ENCODE measurements at regions not wholly inside any gene's neighbourhood (a gene's known extent, or its start where the extent isn't known, plus 50 kb on each side); places are given as distances from the start of the nearest gene placed in this dataset.

DNA sequence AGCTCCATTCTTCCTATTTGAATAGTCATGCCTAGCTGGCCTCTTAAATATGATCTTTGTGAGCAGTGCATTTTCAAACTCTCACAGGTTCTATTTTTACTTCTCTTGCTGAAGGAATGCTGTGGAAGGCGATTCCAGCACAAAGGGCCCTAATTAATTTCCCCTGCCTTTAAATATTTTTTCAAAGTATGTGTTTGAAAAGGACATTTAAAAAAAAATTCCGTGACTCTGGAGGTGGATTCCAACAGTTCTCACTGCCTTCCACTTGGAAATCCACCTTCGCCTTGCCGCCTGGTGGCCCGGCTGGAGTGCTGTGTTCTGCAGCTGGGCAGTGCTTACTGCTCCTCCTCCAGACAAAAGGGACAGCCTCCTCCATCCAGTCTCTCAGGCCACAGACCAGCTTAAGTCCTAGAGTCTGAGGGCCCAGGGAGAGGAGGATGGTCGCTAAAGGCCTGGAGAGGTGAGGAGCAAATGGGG is 61.5 kb upstream of the CORO2B start:
- in situ Hi-C loops (cut with HindIII; ENCODE audit: low pct_ligation_motif_present, low pct_unique_long_range_greater_than_20kb, low sequenced_read_pairs): no loop called here
- DNase-seq: no peak

DNA sequence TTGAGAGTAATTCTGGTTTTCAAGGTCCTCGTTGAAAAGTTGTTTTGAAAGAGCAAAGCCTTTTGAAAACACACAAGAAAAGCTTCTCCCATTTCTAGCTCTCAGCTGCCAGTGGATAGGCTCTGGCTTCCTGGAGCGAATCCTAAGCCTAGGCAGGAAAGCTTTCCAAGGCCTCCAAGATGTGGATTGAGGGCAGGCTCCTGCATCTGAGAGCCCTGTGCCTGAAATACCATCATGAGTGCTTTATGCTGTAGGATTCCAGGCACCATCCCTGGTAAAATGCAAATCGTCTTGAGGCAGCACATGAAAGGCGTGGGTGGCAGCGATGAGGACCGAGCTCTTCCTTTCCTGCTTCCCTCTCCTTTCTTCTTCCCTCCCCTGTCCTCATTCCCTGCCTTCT is 60.7 kb upstream of the CORO2B start:
- in situ Hi-C loops (cut with HindIII; ENCODE audit: low pct_ligation_motif_present, low pct_unique_long_range_greater_than_20kb, low sequenced_read_pairs): no loop called here
- no peak for DNase-seq

DNA sequence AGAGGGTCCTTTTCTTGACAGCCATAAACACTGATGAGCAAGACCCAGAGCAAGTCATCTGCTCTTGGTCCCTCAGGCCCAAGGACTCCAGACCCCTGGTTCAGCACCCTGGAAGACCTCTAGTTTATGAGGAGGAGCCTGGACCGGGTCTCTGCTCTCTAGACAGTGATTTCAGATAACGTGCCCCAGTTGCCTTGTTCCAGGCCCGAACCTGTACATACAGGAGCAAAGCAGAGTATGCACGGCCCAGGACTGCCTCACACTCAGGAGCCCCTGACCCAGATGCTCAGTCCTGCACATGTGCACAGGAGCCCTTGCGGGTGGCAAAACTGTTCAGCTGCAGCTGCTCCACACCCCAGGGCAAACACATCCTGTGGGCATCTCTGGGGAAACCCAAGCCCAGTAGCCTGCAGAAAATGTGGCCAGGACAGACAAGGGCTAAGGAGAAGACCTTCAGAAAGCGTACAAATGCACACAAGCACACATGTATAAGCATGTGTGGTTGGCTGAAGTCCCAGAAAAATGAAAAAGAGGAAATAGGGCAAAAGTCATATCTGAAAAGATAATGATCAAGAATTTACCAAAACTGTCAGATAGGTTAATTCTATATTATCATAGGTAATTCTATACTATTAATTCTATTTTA is 59.9 kb upstream of the CORO2B start:
- in situ Hi-C loops (cut with HindIII; ENCODE audit: low pct_ligation_motif_present, low pct_unique_long_range_greater_than_20kb, low sequenced_read_pairs): no loop called here
- DNase-seq: no peak

DNA sequence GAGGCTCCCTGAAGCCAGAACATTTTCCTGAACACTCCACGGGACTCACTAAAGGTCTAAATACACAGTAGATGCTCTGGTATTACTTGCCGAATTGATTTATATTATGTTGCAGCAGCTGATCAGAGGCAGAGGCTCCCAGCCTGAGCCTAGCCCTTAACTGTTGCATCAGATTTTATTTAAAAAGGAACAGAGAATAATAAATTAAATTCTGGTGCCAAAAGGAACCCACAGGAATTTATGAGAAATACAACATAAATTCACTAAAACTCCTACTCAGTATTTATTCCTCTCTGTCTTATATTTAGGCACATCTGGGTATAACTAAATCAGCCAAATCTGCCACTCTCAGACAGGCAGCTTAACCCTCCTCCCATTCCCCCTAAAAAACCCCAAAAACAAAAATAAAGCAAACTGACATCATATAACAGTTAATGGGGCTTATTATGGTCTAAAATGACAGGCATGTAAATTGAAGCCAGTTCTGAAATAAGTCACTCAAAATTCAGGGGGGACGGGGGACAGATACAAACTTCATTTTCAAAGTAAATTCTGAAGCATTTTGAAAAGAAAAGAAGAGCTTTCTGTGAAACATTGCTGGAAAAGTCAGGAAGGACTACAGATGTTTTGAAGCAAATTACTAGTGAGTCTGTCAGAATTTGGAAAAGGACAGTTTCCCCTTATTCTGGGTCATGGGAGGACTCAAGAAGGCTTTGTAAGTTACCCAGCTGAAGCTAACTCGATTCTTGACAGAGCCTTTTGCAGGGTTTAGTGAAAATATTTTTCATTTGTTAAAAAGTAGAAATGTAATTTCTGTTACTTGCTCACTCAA is 53.8 kb upstream of the CORO2B start:
- in situ Hi-C loops (cut with HindIII; ENCODE audit: low pct_ligation_motif_present, low pct_unique_long_range_greater_than_20kb, low sequenced_read_pairs): no loop called here
- no peak for DNase-seq

DNA sequence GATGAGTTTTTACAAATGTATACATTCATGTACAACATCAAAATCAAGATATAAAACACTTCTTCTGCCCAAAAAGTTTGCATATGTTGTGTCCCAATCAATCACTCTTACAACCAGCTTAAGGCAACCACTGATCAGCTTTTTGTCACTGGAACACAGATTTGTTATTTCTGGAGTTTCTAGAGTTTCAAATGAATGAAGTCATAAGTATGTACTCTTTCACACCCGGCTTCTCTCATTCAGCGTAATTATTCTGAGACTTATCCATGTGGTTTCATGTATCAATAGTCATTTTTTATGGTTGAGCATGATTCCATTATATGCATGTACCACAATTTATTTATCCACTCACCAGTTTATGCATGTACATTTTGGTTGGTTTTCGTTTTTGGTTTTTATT is 53.0 kb upstream of the CORO2B start:
- DNase-seq: no peak
- in situ Hi-C loops (cut with HindIII; ENCODE audit: low pct_ligation_motif_present, low pct_unique_long_range_greater_than_20kb, low sequenced_read_pairs): no loop called here

DNA sequence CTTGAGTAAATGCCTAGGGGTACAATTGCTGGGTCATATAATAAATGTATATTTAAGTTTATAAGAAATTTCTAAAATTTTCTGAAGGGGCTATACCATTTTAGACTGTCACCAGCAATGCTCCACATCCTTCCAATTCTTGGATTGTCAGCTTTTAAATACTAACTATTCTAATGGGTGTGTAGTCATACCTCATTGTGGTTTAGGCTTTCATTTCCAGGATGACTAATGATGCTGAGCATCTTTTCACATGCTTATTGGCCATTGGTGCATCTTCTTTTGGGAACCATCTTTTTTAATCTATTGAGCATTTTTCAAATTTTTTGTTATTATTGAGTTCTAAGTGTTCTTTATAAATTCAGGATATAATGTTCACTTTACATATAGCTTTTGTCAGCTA is 52.5 kb upstream of the CORO2B start:
- in situ Hi-C loops (cut with HindIII; ENCODE audit: low pct_ligation_motif_present, low pct_unique_long_range_greater_than_20kb, low sequenced_read_pairs): no loop called here
- peak; percentile 27 for DNase-seq

DNA sequence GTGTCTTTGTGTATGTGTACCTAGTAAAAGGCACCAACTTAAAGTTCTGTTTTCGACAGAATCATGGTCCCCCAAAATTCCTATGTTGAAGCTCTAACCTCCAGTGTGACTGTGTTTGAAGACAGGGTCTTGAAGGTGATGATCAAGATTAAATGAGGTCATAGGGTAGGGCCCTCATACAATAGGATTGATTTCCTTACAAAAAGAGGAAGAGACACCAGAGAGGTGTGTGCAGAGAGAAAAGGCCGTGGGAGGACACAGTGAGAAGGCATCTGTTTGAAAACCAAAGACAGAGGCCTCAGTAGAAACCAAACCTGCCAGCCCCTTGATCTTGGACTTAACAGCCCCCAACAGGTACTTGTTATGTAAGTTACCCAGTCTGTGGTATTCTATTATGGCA is 52.0 kb upstream of the CORO2B start:
- no peak for DNase-seq
- in situ Hi-C loops (cut with HindIII; ENCODE audit: low pct_ligation_motif_present, low pct_unique_long_range_greater_than_20kb, low sequenced_read_pairs): no loop called here

DNA sequence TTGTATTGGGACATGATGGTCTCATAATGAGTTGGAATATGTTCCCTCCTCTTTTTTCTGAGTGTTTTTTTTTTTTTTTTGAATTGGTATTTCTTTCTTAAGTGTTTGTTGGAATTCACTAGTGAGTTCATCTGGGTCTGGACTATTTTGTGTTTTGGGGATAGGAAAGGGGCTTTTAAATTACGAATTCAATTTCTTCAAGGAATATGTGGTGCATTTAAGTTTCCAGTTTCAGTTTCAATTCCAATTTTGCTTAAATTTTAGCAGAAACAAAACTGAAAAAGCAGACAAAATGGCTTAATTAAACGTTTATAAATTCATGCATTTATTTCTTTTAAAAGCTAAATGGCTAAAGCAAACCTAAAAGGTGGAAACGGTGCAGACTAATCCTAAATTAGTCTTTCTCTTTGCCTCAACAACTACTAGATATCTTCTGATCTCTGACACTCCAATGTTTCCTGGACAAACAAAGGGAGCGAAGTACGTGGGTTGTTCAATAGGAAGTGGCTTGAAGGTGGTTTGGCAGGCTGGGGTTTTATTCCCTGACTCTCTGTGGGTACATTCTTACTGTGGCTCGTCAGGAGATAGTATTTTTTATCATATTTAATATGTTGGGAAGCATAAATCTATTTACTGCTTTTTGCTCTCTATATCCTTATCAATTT is 50.0 kb upstream of the CORO2B start:
- in situ Hi-C loops (cut with HindIII; ENCODE audit: low pct_ligation_motif_present, low pct_unique_long_range_greater_than_20kb, low sequenced_read_pairs): no loop called here
- no peak for DNase-seq

Measured in ACHN (cell line).